ENCODE measurements at regions not wholly inside any gene's neighbourhood (a gene's known extent, or its start where the extent isn't known, plus 50 kb on each side); places are given as distances from the start of the nearest gene placed in this dataset.
"Not testable (repeated sequence)": the region's sequence is repeated elsewhere in the genome, so short reads cannot be mapped to it uniquely, and the experiment has no call there.

DNA sequence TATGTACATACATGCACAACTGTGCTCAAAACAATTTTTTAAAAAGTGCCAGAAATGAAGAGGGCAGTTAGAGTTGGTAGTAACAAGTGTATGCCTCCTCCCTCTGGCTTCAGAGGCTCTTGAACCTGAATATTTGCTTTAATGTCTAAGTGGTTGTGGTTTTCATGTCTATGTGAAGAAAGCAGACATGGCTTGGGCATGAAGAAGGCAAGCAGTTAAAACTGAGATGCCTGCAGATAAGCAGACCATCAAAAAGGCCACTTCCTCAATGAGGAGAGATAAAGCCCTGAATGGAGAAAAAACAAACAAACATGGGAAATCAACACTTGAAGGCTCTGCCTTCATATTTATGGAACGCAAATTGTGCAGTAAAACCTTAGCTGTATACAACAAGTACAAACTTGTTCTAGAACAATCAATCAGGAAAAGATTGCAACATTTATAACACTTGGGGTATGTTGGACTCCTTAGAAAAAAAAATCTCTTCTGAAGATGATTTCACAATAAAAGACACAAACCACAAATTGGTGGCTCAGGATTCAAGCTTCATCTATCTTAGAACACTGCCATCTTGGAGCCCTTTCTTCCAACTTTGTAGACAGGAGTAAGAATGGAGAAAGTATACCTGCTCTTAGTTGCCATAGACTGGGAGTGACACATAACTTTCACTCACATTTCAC is 52.7 kb upstream of the PLA2G4A start:
- DNase-seq, result no peak

DNA sequence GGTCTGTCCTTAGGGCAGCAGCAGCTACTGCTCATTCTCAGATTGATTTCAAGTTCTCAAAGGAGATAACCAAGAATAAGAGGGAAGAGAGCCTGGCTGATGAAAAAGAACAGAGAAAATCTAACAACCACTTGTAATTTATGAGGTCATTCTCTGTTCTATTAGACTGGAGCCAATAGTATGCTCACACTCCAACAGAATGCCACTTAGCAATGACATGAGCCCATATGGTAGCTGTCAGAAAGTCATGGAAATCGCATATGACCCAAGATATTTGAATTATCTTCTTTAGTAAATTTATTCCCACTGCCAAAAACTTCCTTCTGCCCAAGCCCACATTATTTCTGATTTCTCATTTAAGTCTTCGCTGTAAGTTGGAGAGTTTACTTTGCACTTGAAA is 53.7 kb upstream of the PLA2G4A start:
- no peak for DNase-seq

- no peak for DNase-seq
Observed at GRCh38 chr1:186772228-186772627, 56.5 kb upstream of the PLA2G4A start.

DNA sequence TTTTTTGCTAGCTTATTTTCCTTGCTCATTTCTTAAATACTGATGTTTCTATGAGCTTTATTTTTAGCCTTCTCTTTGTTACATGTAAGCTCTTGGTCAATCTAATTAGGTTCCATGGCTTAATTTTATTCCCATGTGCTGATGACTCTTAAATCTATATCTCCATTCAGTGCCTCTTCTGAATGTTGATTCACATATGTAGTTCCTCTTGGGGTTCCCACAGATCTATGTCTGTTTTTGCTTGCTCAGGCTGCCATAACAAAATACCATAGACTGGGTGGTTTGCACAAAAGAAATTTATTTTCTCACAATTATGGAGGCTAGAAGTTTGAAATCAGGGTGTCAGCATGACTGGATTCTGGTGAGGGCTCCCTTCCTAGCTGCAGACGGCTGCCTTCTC is 58.3 kb upstream of the PLA2G4A start:
- no peak for DNase-seq

DNA sequence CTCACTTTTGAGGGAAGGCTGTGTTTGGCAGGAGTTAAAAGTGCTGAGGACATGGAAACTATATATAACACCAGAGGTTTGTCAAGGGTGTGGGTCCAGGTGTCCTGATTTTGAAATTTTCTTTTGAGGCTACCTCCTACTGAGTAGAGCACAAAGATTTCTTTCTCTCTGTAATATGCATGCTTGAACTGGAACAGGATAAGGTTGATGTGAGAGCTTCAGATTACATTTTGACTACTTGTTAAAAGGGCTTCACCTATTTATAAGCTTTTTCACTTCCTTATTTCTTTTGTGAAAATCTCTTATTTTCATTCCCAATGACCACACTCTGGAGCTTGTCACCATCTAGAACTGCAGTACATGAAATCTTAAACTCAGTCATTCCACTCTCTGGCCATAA is 59.8 kb upstream of the PLA2G4A start:
- DNase-seq, result no peak

DNA sequence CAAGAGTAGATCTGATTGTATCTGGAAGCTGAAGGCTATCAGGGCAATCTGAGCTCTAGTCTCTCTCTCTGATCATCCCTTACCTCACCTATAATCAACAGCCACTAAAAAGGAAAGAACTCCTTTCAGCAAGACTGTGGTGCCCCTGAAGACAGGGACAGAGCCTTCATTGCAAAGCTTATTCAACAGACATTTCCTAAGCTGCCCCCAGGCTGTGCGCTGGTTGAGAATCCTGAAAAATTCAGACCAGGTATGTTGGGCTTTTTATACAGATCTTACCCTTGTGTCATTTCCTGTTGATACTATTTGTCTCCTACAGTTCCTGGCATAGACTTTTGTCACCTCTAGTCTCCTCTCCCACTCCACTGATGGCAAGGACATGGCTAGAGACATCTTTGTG is 63.3 kb upstream of the PLA2G4A start:
- no peak for DNase-seq

DNA sequence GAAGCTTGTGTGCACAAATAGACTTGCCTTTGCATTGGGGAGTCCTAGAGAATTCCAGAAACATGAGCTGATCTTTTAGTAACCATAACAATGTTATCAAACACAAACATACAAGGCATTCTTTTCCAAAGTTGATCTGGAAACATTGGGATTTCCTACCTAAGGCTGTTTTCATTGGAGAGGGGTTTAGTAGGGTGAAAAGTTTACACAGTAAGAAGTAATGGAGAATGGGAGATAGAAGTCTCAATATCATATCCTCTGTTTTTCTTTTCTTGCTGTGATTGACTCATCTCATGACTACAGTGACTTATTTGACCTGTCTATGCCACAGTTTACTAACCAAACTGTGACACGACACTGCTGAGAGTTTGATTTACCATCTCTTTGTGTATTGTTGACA is 65.6 kb upstream of the PLA2G4A start:
- DNase-seq, result no peak

DNA sequence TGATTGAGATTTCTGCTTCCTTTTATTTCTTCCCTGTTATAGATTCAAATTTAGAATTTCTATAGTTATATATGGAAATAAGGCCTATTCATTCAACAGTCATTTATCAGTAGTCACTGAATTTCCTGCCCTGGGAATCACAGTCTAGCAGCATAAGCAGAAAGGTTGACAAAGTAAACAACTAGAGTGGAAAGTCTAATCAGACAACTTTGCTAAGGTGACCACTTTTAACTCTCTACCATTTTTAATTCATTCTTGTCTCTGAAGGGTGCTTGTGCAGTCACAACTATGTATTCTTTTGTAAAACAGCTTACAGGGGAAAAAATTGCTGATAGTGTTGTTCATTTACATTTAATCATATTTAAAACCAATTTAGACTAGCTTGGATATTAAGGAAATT is 66.1 kb upstream of the PLA2G4A start:
- DNase-seq, result no peak

- DNase-seq, result no peak
Observed at GRCh38 chr1:186761358-186761757, 67.4 kb upstream of the PLA2G4A start.

DNA sequence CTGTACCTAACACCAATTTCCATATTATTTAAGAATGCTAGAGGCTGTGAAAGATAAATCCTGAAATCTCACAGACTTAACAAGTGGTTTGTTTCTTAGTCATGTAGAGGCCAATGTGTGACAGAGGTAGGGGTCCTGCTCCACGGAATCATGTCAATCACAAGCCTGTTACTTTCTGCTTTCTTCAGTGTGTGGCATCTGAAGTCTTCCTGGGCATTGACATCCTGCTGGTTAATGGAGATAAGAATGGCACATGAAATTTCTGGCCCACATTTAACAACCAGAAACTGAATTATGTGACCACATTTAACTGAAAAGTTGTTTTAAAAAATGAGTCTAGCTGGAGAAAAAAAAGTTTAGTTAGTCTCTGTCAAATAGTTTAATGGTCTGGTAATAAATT is 68.3 kb upstream of the PLA2G4A start:
- no peak for DNase-seq

DNA sequence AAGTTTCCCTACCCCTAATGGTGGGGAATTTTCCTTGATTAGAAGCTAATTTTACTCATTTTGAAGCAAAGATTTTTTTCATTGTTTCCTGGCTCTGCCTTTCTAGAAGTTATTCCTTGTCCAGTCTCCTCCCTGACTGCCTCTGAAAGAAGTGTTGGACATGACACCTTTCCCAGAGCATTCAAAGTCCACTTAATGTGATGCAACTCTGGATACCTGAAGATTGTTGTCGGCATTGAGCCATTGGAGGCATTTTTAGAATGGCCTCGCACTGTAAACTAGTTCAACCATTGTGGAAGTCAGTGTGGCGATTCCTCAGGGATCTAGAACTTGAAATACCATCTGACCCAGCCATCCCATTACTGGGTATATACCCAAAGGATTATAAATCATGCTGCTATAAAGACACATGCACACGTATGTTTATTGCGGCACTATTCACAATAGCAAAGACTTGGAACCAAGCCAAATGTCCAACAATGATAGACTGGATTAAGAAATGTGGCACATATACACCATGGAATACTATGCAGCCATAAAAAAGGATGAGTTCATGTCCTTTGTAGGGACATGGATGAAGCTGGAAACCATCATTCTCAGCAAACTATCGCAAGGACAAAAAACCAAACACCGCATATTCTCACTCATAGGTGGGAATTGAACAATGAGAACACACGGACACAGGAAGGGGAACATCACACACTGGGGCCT is 69.7 kb upstream of the PLA2G4A start:
- DNase-seq, result not testable (repeated sequence)

DNA sequence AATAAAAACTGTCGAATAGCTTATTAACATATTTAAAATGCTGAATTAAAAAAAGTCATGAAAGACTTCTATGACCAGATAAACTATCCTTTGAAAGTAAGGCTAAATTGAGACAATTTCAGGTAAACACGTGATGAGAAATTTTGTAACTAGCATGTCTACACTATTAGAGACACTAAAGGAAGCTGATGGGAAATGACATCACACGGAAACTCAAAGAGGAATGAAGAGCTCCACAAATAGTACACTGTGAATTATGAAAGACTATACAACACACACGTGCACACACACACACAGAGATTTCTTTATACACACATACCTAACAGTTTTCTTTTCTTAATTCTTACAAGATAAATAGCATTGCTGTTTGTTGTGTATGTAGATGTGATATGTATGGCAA is 70.9 kb upstream of the PLA2G4A start:
- no peak for DNase-seq

GRCh38 chr1:186754542-186755145 is 74.1 kb upstream of the PLA2G4A start:
- no peak for DNase-seq

GRCh38 chr1:186753241-186753640 is 73.0 kb upstream of the PTGS2 start:
- DNase-seq, result no peak

DNA sequence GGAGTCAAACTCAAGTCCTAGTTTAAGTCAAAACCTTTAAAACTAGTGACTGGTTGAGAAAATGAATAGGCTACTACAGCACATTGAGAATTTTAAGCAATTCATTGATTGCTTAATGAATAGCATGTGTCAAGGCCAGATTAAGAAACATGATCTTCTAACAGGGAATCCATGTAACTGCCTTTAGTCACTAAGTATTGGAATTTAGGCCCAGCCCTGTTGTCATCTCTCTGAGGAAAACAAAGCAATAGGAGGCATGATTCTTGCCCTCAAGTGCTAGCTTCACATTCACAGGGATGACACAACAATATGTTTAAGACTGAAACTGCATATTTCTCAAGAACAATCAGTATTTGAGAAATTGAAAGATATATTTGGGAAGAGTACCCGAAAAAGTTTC is 70.0 kb upstream of the PTGS2 start:
- no peak for DNase-seq

GRCh38 chr1:186749820-186750219 is 69.6 kb upstream of the PTGS2 start:
- DNase-seq, result no peak

DNA sequence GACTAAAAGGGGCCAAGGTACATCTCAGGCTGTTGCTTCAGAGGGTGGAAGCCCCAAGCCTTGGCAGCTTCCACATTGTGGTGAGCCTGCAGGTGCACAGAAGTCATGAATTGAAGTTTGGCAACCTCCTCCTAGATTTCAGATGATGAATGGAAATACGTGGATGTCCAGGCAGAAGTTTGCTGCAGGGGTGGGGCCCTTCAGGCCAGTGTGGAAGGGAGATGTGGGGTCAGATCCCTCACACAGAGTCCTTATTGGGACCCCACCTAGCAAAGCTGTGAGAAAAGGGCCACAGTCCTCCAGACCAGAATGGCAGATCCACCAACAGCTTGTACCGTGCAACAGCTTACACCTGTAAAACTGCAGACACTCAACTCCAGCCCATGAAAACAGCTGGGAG is 67.4 kb upstream of the PTGS2 start:
- DNase-seq, result no peak

- peak; percentile 96 for DNase-seq
Observed at GRCh38 chr1:186745531-186746146, 65.4 kb upstream of the PTGS2 start.

GRCh38 chr1:186741640-186742039 is 61.4 kb upstream of the PTGS2 start:
- DNase-seq, result no peak

GRCh38 chr1:186740324-186740723 is 60.1 kb upstream of the PTGS2 start:
- no peak for DNase-seq

GRCh38 chr1:186739515-186739914 is 59.3 kb upstream of the PTGS2 start:
- DNase-seq, result no peak

DNA sequence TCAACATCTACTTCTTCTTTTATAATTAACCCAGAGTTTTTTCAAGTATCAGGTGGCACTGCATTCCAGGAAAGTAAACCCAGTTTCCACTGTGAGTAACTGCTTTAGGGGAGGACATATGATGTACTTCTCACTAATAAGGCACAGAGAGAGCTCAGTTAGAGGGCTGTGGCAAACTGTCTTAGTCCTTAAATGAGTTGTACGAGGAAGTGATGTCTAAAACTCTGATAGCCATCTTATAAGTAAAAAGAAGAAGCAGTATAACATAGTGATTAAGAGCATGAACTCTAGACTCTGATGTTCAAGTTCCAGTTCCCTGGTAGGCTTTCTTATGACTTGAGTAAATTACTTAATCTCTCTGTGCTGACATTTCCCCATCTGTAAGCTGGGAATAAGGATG is 58.7 kb upstream of the PTGS2 start:
- no peak for DNase-seq

DNA sequence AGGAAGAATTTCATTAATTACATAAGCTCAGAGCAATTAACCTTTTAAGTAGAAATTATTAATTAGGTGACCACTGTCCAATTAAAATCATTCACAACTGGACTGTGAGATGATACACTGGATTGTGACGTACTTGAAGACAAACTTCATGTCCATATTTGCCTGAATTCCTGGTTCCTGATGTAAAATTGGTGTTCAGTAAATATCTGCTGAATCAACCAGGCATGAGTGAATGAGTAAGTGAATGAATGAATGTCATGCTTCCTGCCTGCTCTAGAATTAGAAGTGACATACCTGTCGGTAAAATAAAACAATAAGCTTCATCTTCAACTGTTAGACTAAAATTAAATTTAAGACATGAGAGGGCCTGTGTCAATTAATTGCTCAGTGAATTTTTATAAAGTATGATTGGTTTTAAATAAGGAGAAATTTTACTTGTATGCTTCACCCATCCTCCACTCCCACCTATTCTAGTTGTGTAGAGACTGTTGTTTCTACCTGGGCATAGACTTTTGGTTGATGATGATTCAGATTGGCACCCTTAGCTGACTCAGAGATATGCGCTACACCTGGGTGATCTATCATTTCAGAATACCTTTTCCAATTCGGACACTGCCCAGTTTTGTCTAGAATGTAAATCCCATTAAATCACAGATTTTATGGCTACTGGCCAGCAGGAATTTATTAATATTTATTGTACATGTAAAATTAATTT is 56.9 kb upstream of the PTGS2 start:
- no peak for DNase-seq
